HG02840 (cell line): ENCODE measurements at regions not wholly inside any gene's neighbourhood (a gene's known extent, or its start where the extent isn't known, plus 50 kb on each side); places are given as distances from the start of the nearest gene placed in this dataset.

ENCODE experiments used
- ATAC-seq: cut with Tn5 transposase; IDR thresholded peaks from one replicate; pipeline ENCODE4 v1.9.1; 2021; ENCODE audit warnings: mild to moderate bottlenecking, moderate library complexity, moderate number of reproducible peaks; ENCODE audit not compliant: unreplicated experiment, low FRiP score

DNA sequence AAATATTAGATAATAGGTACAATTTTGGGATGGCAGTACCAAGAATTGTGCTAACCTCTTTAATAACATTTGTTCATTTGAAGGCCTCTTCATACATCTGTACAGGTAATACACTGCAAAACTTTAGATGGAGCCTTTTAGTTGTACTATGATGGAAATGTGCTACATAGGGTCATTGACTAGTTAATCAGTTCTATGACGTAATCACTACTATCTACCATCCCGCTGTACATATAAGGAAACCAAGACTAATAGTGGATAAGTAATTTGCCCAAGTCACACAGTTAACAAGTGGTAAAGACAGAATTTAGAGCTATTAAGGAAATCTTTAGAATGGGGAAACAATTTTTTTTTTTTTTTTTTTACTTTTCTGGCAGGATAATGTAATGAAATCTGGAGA lies 521.3 kb downstream of the TUSC7 start:
- ATAC-seq = no peak

DNA sequence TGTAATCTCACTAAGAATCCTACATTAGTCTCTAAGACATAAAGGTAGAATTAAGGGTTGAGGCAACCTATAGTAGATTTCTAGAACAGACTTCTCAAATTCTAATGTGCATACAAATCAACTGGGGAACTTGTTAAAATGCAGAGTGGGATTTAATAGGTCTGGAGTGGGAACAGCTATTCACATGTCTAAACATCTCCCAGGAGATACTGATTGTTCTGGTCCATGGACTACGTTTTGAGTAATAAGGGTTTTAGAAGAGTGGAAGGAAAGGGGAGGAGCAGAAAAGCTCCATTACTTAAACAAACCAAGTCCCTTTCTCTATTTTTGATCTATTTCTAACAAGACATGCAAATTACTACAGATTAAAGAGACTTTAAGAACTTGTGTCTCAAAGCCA lies 524.8 kb downstream of the TUSC7 start:
- ATAC-seq = no peak

DNA sequence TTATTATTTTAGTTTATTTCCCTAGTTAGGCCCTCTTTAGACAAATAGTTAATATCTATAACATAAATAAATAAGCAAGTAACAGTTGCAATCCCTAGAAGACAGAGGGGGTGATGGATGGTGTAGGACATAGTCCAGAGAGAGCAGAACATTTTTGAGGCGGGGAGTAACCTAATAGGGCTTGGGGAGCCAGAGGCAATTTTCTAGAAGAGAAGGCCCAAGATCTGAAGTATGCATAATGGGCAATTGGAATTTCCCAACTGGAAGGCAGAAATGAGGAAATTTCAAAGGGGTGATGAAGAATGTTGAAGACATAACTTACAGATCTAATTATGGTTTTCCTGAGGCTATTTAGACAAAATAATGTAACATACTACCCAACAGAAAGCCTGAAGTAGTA lies 525.7 kb downstream of the TUSC7 start:
- ATAC-seq = no peak

DNA sequence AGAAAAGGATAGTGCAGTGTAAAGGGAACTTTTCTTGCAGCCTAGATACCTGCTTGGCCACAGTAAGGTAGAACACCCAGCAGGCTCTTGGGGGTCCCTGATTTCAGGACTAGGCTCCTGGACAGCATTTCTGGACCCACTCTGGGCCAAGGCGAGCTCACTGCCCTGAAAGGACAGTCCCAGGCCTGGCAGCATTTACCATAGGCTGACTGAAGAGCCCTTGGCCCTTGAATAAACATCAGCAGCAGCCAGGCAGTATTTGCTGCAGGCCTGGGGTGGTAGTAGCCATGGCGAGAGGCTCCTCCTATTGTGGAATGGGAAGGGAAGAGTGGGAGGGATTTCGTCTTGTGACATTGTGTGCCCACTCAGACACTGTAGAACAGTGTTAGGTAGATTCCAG lies 529.2 kb downstream of the TUSC7 start:
- no peak for ATAC-seq

DNA sequence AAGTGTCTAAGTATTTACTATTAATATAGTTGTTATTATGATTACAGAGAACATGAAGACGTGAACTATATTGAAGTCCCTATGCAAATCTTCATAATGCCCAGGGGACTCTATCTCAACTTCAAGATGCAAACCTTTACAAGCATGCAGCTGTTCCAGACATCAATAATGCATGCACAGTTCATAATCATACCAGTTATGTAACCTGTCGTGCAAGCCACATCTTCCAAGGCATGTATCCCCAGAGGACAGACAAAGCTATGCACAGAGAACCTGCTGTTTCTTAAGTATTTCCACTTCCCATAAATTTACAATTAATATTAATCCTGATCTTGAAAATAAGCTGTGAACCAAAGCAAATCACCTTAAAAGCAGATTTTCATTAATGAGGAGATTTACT lies 534.1 kb downstream of the TUSC7 start:
- ATAC-seq = no peak

DNA sequence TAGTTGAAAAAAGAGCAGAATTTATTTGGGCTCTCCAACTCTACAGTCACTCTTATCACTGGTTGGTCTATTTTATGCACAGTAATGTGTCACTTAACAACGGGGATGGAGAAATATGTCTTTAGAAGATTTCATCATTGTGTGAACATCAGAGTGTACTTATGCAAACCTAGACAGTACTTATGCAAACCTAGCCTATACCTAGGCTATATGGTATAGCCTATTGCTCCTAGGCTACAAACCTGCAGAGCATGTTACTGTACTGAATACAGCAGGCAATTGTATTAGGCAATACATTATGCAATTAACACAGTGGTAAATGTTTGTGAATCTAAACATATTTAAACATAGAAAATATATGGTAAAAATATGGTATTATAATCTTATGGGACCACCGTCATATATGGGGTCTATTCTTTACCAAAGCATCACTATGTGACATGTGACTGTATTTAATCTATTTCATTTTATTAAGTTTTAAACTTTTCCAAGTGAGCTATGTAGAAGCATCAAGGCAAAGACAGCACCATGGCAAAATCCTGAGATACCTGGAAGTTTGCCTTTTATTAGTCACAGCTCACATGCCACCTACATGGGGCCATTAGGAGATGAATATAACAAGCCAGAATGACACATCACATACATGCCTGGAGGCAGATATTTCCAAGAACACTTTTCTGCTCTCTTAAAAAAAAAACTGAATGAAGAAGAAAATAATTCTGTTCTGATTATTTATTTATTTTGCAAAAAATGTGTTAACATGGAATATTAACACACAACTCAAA lies 537.4 kb downstream of the TUSC7 start:
- no peak for ATAC-seq

DNA sequence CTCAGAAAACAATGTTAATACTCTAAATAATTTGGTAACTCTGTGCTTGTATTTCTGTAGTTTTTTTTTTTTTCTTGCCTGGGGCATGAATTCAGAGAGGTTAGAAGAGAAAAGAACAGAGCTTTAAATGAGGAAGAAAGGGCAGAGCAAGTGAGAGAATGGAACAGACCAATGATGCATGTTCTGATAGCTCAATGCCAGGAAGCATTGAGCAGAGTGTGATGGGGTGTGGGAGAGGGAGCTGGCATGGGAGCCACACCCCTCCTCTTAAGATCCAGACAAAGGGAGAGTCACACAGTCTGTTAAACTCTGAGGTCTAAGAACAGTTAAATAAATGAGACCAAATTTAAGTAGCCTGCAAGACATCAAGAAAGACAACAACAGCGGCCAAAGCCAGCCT lies 538.6 kb downstream of the TUSC7 start:
- ATAC-seq = no peak

DNA sequence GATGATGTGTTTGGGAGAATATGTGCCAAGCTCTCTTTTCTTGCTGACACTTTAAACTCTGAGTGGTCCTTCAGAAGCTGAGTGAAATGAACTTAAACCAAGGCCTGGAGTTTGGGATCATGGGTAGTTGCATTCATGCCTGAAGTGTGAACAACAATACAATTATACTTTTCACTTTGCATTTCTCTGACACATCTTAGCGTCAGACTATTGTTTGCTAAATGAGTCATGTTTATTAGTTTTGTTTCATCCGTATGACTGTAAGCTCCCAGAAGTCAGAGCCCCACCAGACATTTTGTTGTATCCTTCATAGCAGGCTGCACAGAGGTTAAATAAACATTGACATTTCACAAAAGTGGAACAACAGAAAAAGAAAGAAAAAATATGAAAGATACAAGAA lies 542.6 kb downstream of the TUSC7 start:
- no peak for ATAC-seq

DNA sequence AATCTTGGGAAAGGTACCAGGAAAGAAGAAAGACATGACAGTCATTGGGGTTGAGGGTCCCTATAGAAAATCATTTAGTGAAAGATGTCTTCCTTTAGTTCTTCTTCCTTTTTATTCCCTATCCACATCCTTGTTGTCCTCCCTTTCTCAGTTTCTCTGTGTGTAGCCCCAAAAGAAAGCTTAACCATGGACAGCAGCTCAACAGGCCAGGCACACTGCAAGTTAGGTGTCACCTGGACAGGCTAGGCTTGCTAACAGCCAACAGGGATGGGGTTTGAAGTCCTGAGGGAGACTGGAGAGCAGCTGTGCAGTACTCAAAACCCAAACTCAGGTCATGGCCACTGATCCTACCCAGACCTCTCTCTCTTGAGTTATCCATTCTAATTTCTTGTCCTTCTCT lies 543.1 kb downstream of the TUSC7 start:
- no peak for ATAC-seq

DNA sequence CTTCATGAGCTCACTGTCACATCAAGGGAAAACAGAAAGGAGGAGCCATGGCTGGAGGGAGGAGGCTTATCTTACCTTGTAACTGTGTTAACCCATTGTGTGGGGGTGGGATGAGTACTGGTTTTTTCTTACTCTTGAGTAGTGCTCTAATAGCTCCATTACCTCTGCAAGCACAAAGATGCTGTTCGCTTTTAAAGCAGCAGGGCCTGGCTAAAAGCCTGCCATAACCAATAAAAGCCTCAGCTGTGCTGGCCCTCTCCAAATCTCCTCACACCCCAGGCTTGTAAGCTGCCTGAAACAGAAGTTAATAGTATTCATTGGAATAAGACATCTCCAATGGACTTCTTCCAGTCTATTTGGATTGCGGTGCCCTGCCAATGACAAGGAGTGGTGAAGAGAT lies 544.1 kb downstream of the TUSC7 start:
- no peak for ATAC-seq

DNA sequence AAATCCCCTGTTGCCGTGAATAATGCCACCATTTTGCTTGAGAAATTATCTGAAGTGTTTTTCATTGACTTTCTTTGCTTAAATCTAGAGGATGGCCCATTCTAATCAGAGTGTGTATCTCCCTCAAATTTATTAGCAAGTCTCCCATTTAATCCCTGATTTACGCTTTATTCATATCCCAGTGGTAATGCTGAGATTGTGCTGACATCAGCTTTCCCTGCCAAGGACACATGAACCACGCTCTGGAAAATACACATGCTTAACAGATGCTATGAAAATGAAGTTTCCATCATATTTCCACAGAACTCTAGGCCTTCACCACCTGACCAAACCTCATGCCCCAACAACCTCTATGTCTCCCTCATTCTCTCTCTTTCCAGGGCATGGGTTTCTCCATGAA lies 545.4 kb downstream of the TUSC7 start:
- ATAC-seq = no peak

DNA sequence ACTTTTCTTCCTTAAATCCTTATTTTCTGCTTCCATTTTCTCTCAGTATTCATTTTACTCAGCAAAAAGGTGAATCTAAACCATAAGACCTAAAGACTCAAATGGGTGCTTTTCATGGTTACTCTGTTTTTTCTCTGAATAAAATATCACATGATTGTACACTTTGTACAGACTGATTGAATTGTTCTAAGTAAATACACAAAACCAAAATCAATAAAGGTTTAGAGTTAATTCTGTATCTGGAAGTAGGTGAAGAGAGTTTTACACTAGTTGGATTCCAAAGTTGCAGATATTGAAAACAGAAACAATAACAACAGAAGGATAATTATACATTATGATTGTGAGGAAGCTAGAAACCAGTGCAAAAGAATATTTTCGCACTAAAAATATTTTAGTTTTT lies 546.2 kb downstream of the TUSC7 start:
- no peak for ATAC-seq

DNA sequence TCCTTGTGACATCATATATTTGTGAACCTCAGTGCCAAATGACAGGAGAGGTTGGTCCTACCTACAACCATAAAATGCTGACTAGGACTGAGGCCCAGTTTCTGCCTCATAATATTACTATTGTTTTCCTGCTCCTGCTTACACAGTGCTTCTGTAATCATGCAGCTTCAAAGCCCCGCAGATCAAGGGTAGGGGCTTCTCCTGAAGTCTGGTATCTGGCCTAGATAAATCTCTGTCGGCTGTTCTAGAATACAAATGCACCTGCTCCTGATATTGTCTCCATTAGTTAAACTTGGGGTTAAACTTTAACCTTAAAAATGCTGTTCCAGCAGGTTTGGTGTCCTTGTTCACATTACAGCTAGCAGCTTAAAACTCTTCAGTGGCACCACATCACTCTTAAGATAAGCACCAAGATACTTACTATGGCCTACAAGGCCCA lies 552.4 kb downstream of the TUSC7 start:
- ATAC-seq = no peak

DNA sequence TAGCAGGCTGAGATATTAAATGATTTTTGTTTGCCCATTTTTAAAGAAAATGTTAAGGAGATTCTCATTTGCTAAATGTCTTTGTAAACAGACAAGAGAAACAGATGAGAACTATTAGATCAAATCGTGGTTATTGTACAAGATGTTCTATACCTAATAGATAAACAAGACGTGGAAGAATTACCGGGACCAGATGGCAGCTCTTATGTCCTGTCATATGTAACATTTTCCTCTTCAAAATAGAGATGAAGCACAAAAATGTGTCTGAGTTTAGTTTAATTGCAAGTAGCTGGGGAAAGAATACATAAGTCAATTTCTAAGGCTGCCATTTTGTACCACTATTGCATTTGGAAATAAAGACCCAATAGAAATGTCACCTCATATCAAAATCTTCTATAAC lies 553.7 kb downstream of the TUSC7 start:
- ATAC-seq = no peak

DNA sequence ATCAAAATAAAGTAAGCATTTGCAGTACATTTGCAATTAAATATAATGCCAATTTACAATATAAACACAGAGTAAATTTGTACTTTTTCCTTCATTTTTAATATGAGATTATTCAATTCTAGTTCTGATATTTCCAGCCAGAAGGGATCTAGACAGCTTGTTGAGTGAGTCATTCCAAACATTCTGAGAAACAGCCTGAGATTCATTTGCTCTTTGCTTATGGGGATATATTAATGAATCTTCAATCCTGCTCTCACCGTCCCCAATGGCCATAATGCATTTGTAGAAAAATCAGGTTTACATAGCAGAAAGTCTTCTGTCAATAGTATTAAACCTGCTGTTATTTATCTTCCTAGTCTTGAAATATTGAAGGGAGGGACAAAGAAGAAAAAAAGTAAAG lies 554.2 kb downstream of the TUSC7 start:
- ATAC-seq = no peak

DNA sequence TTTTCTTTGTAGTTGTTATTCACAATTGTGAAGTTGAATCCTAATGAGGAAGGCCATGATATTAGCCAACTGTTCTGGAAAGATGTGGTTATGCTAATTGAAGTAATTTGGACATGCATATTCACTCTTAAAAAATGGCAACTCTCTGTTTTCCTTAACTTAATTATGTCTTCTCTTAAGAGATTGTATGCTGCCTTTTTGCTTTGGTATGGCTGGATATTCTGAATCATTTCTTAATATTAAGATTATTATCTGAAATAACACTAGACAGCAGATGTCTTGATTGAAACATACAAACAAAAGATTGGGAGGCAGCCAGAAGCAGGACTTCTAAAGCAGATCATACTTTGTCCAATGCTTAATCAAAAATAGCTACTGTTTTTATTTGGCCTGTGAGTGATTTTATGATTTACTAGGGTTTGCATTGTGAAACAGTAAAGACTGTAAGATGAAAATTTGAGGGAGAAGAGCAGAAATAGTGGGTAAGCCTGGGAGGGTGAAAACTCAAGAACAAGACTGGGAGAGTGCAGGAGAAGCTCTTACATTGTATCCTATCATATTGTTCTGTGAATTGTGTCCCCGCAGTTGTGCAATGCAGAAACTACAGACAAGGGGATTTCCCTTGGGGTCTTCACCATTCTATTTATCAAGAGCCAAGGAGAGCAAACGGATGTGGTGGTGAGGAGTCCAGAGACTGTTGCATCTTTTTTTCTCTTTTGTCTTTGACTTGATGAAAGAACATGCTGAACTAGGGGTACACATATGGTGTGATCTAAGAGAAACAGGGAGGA lies 554.8 kb downstream of the TUSC7 start:
- no peak for ATAC-seq

DNA sequence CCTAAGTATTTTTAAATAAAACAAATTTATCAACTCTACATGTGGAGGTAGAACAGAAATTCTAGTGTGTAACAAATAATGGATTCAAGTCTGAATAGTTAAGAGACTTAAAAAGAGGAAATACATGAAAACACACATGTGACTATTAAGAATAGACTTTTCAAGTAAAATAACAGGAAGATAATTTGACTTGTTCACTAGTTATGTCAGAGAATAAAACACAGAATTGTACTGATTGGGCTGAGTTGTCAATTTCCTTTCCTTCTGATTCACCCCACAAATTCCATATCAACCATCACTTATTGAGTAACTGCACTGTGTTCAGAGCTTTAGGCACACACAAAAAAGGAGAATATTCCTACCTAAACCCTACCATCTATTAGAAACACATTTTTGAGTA lies 557.2 kb downstream of the TUSC7 start:
- no peak for ATAC-seq

DNA sequence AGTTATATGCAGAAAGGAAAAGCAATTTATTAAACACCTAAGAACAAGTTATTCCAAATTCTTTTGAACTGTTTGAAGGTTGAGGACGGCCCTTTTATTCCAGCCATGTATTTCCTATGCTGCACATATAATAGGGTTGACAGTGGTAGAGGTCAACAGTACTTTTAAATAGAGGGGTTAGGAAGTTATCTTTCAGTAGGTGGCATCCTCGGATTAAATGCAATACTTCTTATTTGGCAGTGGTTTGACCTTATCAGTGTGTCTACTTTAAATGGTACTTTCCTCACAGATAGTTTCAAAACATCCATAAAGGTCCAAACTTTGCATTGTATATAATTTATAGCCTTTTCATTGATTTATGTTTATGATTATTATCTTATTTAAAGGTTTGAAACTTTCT lies 558.7 kb downstream of the TUSC7 start:
- no peak for ATAC-seq

DNA sequence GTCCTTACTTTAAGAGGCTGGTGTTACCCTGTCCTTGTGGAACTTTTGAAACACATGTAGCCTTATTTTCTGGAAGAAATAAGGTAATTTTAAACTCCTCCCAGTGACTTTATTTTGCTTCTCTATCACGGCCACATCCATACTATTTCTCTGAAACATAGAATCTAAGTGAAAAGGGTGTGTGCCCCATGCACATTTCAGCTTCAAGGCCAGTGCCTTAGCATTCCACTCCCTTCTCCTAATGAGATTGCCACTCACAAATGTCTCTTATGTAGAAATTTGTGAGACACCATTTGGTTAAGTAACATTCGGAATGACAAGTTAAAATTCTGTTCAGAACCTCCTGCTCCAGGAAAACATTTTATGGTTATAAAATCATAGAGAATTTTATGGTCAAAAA lies 562.7 kb downstream of the TUSC7 start:
- ATAC-seq = no peak

DNA sequence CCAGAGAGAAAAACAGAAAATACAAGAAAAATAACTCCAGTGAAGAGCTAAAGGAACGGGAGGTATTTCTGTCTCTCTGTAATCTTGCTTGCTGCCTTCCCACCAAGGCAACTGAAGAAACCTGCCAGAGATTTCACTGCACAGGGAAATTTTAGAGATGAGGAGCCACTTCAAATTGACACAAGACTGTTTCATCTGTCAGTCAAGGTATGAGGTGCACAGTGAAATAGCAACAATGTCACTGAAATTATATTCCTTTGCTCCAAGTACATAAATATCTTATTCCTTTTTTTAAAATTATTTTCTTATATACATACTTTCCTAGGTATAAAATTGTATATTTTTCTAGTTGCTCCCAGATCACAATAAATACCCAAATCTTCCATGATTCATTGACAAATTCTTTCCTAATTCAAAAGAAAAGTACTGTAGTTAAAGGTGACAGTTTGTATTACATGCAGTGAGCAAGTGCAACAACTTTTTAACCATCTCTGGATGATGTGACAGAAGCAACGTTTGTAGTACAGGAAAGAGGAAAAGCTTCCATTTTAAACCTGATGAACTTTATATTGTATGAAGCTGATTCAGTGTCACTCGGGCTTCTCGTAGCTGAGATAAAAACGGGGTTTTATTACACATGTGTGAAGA lies 563.4 kb downstream of the TUSC7 start:
- ATAC-seq = no peak

DNA sequence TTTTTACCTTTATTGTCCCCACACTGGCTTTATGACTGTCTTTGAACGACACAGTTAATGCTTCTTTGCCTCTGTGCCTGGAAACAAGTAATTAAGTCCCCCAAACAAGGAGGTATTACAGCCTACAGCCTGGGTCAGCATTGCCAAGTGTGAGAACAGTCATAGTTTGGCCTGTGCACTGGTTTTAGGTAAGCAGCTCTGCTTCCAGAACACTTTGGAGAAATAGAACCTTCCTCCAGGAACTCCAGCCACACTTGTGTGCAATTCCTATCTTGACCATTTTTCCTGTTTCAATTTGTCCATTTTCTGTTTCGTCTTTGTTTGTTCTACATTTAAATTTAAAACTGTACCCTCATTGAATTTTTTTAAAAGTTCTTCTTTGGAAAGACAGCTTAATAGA lies 568.2 kb downstream of the TUSC7 start:
- ATAC-seq = no peak
